ENCODE measurements at regions not wholly inside any gene's neighbourhood (a gene's known extent, or its start where the extent isn't known, plus 50 kb on each side); places are given as distances from the start of the nearest gene placed in this dataset.
"Not testable (repeated sequence)": the region's sequence is repeated elsewhere in the genome, so short reads cannot be mapped to it uniquely, and the experiment has no call there.

GRCh38 chr3:110015231-110015963, 678.1 kb upstream of the DPPA4 start:
- DNase-seq, result no peak

- no peak for DNase-seq
Observed at GRCh38 chr3:110016235-110016815, 679.0 kb upstream of the DPPA4 start.

- DNase-seq, result no peak
Observed at GRCh38 chr3:110017304-110017703, 680.0 kb upstream of the DPPA4 start.

- no peak for DNase-seq
Observed at GRCh38 chr3:110021659-110022058, 684.3 kb upstream of the DPPA4 start.

- not testable (repeated sequence) for DNase-seq
Observed at GRCh38 chr3:110023022-110023421, 685.7 kb upstream of the DPPA4 start.

- no peak for DNase-seq
Observed at GRCh38 chr3:110026421-110026820, 689.1 kb upstream of the DPPA4 start.

GRCh38 chr3:110027446-110028080, 690.2 kb upstream of the DPPA4 start:
- DNase-seq, result no peak

GRCh38 chr3:110031975-110032374, 694.6 kb upstream of the DPPA4 start:
- DNase-seq, result no peak

GRCh38 chr3:110059431-110059830, 722.1 kb upstream of the DPPA4 start:
- no peak for DNase-seq

- DNase-seq, result no peak
Observed at GRCh38 chr3:110062716-110063115, 725.4 kb upstream of the DPPA4 start.

GRCh38 chr3:110063178-110063577, 725.8 kb upstream of the DPPA4 start:
- DNase-seq, result no peak

- no peak for DNase-seq
Observed at GRCh38 chr3:110066206-110066605, 728.9 kb upstream of the DPPA4 start.

- no peak for DNase-seq
Observed at GRCh38 chr3:110067527-110067926, 730.2 kb upstream of the DPPA4 start.

- no peak for DNase-seq
Observed at GRCh38 chr3:110069761-110070160, 732.4 kb upstream of the DPPA4 start.

- no peak for DNase-seq
Observed at GRCh38 chr3:110070161-110070916, 733.0 kb upstream of the DPPA4 start.

- no peak for DNase-seq
Observed at GRCh38 chr3:110074095-110074494, 736.7 kb upstream of the DPPA4 start.

GRCh38 chr3:110077093-110077492, 739.7 kb upstream of the DPPA4 start:
- no peak for DNase-seq

- no peak for DNase-seq
Observed at GRCh38 chr3:110093411-110093810, 756.1 kb upstream of the DPPA4 start.

- DNase-seq, result no peak
Observed at GRCh38 chr3:110093812-110094401, 756.6 kb upstream of the DPPA4 start.

- DNase-seq, result no peak
Observed at GRCh38 chr3:110099711-110100110, 762.4 kb upstream of the DPPA4 start.

- no peak for DNase-seq
Observed at GRCh38 chr3:110101361-110101760, 764.0 kb upstream of the DPPA4 start.

- no peak for DNase-seq
Observed at GRCh38 chr3:110106805-110107204, 769.5 kb upstream of the DPPA4 start.

- no peak for DNase-seq
Observed at GRCh38 chr3:110123946-110124345, 786.6 kb upstream of the DPPA4 start.

Measured in dermis blood vessel endothelial cell (primary cell).